GM18951 (cell line): ENCODE measurements at regions not wholly inside any gene's neighbourhood (a gene's known extent, or its start where the extent isn't known, plus 50 kb on each side); places are given as distances from the start of the nearest gene placed in this dataset.
"Not testable (repeated sequence)": the region's sequence is repeated elsewhere in the genome, so short reads cannot be mapped to it uniquely, and the experiment has no call there.

Source experiments
- POLR2A ChIP-seq: IDR thresholded peaks from 4 replicates; pipeline ENCODE4 v1.6.1; 2011; ENCODE audit warnings: mild to moderate bottlenecking; ENCODE audit not compliant: insufficient read length, insufficient read depth; ENCODE audit errors: extremely low read depth
- in situ Hi-C: fragments of 300-500 bp; cut with MboI; formaldehyde crosslinking; loops from one replicate; pipeline ENCODE4 v1.12.0; 2022; ENCODE audit warnings: low sequenced_read_pairs, mixed read lengths, inconsistent platforms; ENCODE audit not compliant: unreplicated experiment

- in situ Hi-C loops = no loop called here
- no peak for TF ChIP-seq POLR2A
Measured at GRCh38 chr3:132084982-132085381, 50.2 kb upstream of the CPNE4 start.

- in situ Hi-C loops = no loop called here
- TF ChIP-seq POLR2A = no peak
Measured at GRCh38 chr3:132087356-132087755, 52.5 kb upstream of the CPNE4 start.

GRCh38 chr3:132088291-132088690 lies 53.5 kb upstream of the CPNE4 start:
- in situ Hi-C loops = no loop called here

GRCh38 chr3:132090921-132091320 lies 56.1 kb upstream of the CPNE4 start:
- no peak for TF ChIP-seq POLR2A
- in situ Hi-C loops = no loop called here

More at GRCh38 chr3:132088291-132088690, 53.5 kb upstream of the CPNE4 start:
- no peak for TF ChIP-seq POLR2A

- in situ Hi-C loops = no loop called here
Measured at GRCh38 chr3:132116601-132117000, 81.8 kb upstream of the CPNE4 start.

GRCh38 chr3:132117642-132118041 lies 82.8 kb upstream of the CPNE4 start:
- in situ Hi-C loops = no loop called here
- no peak for TF ChIP-seq POLR2A

More at GRCh38 chr3:132116601-132117000, 81.8 kb upstream of the CPNE4 start:
- TF ChIP-seq POLR2A = no peak

- in situ Hi-C loops = no loop called here
- no peak for TF ChIP-seq POLR2A
Measured at GRCh38 chr3:132119531-132119930, 84.7 kb upstream of the CPNE4 start.

- TF ChIP-seq POLR2A = no peak
- in situ Hi-C loops = no loop called here
Measured at GRCh38 chr3:132124096-132124495, 89.3 kb upstream of the CPNE4 start.

GRCh38 chr3:132124651-132125284 lies 90.0 kb upstream of the CPNE4 start:
- in situ Hi-C loops = no loop called here

GRCh38 chr3:132134611-132135010 lies 99.8 kb upstream of the CPNE4 start:
- no peak for TF ChIP-seq POLR2A

More at GRCh38 chr3:132124651-132125284, 90.0 kb upstream of the CPNE4 start:
- TF ChIP-seq POLR2A = no peak

GRCh38 chr3:132135628-132136333 lies 101.0 kb upstream of the CPNE4 start:
- TF ChIP-seq POLR2A = no peak
- in situ Hi-C loops = no loop called here

More at GRCh38 chr3:132134611-132135010, 99.8 kb upstream of the CPNE4 start:
- in situ Hi-C loops = no loop called here

GRCh38 chr3:132136334-132136716 lies 101.5 kb upstream of the CPNE4 start:
- in situ Hi-C loops = no loop called here
- no peak for TF ChIP-seq POLR2A

GRCh38 chr3:132136902-132137301 lies 102.1 kb upstream of the CPNE4 start:
- in situ Hi-C loops = not testable (repeated sequence)

- in situ Hi-C loops = no loop called here
- no peak for TF ChIP-seq POLR2A
Measured at GRCh38 chr3:132145833-132146232, 111.0 kb upstream of the CPNE4 start.
